ENCODE measurements at regions not wholly inside any gene's neighbourhood (a gene's known extent, or its start where the extent isn't known, plus 50 kb on each side); places are given as distances from the start of the nearest gene placed in this dataset.

- no peak for TF ChIP-seq POU2F2 (IDR thresholded peaks at IDR 0.05; ENCODE audit: low read depth, low read length)
- TF ChIP-seq POLR2AphosphoS5 (IDR thresholded peaks at IDR 0.05; ENCODE audit: low read depth, low read length) = no peak
- no peak for TF ChIP-seq SPI1 (IDR thresholded peaks at IDR 0.05; ENCODE audit: low read depth, low read length)
- TF ChIP-seq PAX5 (IDR thresholded peaks at IDR 0.05; ENCODE audit: insufficient read depth, low read length, severe bottlenecking) = no peak
- no peak for TF ChIP-seq TAF1 (IDR thresholded peaks at IDR 0.05; ENCODE audit: low read depth, low read length)
- no peak for TF ChIP-seq POLR2A (IDR thresholded peaks at IDR 0.05; ENCODE audit: low read depth, low read length)
- DNase-seq (ENCODE audit: insufficient read length, low spot score) (no peak), FAIRE-seq (no peak)
Measured at GRCh38 chr7:46949270-46949931, 632.5 kb downstream of the TNS3 start.

- TF ChIP-seq POU2F2 (IDR thresholded peaks at IDR 0.05; ENCODE audit: low read depth, low read length) (no peak), POLR2A (IDR thresholded peaks at IDR 0.05; ENCODE audit: low read depth, low read length) (no peak), TAF1 (IDR thresholded peaks at IDR 0.05; ENCODE audit: low read depth, low read length) (no peak), PAX5 (IDR thresholded peaks at IDR 0.05; ENCODE audit: insufficient read depth, low read length, severe bottlenecking) (no peak), SPI1 (IDR thresholded peaks at IDR 0.05; ENCODE audit: low read depth, low read length) (no peak), POLR2AphosphoS5 (IDR thresholded peaks at IDR 0.05; ENCODE audit: low read depth, low read length) (no peak)
- DNase-seq (ENCODE audit: insufficient read length, low spot score) (no peak), FAIRE-seq (no peak)
Measured at GRCh38 chr7:46948716-46949115, 633.2 kb downstream of the TNS3 start.

- TF ChIP-seq POLR2A (IDR thresholded peaks at IDR 0.05; ENCODE audit: low read depth, low read length) (no peak), PAX5 (IDR thresholded peaks at IDR 0.05; ENCODE audit: insufficient read depth, low read length, severe bottlenecking) (no peak), SPI1 (IDR thresholded peaks at IDR 0.05; ENCODE audit: low read depth, low read length) (no peak), TAF1 (IDR thresholded peaks at IDR 0.05; ENCODE audit: low read depth, low read length) (no peak), POU2F2 (IDR thresholded peaks at IDR 0.05; ENCODE audit: low read depth, low read length) (no peak), POLR2AphosphoS5 (IDR thresholded peaks at IDR 0.05; ENCODE audit: low read depth, low read length) (no peak)
- no peak for DNase-seq (ENCODE audit: insufficient read length, low spot score)
- no peak for FAIRE-seq
Measured at GRCh38 chr7:46945328-46945727, 636.6 kb downstream of the TNS3 start.

GRCh38 chr7:46943996-46944395 lies 637.9 kb downstream of the TNS3 start:
- FAIRE-seq = no peak
- DNase-seq (ENCODE audit: insufficient read length, low spot score) = no peak

GRCh38 chr7:46942574-46942973 lies 639.3 kb downstream of the TNS3 start:
- TF ChIP-seq POLR2AphosphoS5 (IDR thresholded peaks at IDR 0.05; ENCODE audit: low read depth, low read length) (no peak), POU2F2 (IDR thresholded peaks at IDR 0.05; ENCODE audit: low read depth, low read length) (no peak), TAF1 (IDR thresholded peaks at IDR 0.05; ENCODE audit: low read depth, low read length) (no peak), POLR2A (IDR thresholded peaks at IDR 0.05; ENCODE audit: low read depth, low read length) (no peak), SPI1 (IDR thresholded peaks at IDR 0.05; ENCODE audit: low read depth, low read length) (no peak), PAX5 (IDR thresholded peaks at IDR 0.05; ENCODE audit: insufficient read depth, low read length, severe bottlenecking) (no peak)
- FAIRE-seq = no peak
- DNase-seq (ENCODE audit: insufficient read length, low spot score) = no peak

More at GRCh38 chr7:46943996-46944395, 637.9 kb downstream of the TNS3 start:
- TF ChIP-seq POU2F2 (IDR thresholded peaks at IDR 0.05; ENCODE audit: low read depth, low read length) (no peak), POLR2AphosphoS5 (IDR thresholded peaks at IDR 0.05; ENCODE audit: low read depth, low read length) (no peak), POLR2A (IDR thresholded peaks at IDR 0.05; ENCODE audit: low read depth, low read length) (no peak), SPI1 (IDR thresholded peaks at IDR 0.05; ENCODE audit: low read depth, low read length) (no peak), TAF1 (IDR thresholded peaks at IDR 0.05; ENCODE audit: low read depth, low read length) (no peak), PAX5 (IDR thresholded peaks at IDR 0.05; ENCODE audit: insufficient read depth, low read length, severe bottlenecking) (no peak)

GRCh38 chr7:46940178-46940577 lies 641.7 kb downstream of the TNS3 start:
- no peak for TF ChIP-seq TAF1 (IDR thresholded peaks at IDR 0.05; ENCODE audit: low read depth, low read length)
- TF ChIP-seq POLR2A (IDR thresholded peaks at IDR 0.05; ENCODE audit: low read depth, low read length) = no peak
- no peak for TF ChIP-seq PAX5 (IDR thresholded peaks at IDR 0.05; ENCODE audit: insufficient read depth, low read length, severe bottlenecking)
- no peak for TF ChIP-seq POLR2AphosphoS5 (IDR thresholded peaks at IDR 0.05; ENCODE audit: low read depth, low read length)
- no peak for TF ChIP-seq SPI1 (IDR thresholded peaks at IDR 0.05; ENCODE audit: low read depth, low read length)
- FAIRE-seq = no peak
- no peak for DNase-seq (ENCODE audit: insufficient read length, low spot score)

- FAIRE-seq = no peak
- TF ChIP-seq TAF1 (IDR thresholded peaks at IDR 0.05; ENCODE audit: low read depth, low read length) (no peak), SPI1 (IDR thresholded peaks at IDR 0.05; ENCODE audit: low read depth, low read length) (no peak), POU2F2 (IDR thresholded peaks at IDR 0.05; ENCODE audit: low read depth, low read length) (no peak), POLR2A (IDR thresholded peaks at IDR 0.05; ENCODE audit: low read depth, low read length) (no peak), POLR2AphosphoS5 (IDR thresholded peaks at IDR 0.05; ENCODE audit: low read depth, low read length) (no peak), PAX5 (IDR thresholded peaks at IDR 0.05; ENCODE audit: insufficient read depth, low read length, severe bottlenecking) (no peak)
- no peak for DNase-seq (ENCODE audit: insufficient read length, low spot score)
Measured at GRCh38 chr7:46939558-46939957, 642.4 kb downstream of the TNS3 start.

DNA sequence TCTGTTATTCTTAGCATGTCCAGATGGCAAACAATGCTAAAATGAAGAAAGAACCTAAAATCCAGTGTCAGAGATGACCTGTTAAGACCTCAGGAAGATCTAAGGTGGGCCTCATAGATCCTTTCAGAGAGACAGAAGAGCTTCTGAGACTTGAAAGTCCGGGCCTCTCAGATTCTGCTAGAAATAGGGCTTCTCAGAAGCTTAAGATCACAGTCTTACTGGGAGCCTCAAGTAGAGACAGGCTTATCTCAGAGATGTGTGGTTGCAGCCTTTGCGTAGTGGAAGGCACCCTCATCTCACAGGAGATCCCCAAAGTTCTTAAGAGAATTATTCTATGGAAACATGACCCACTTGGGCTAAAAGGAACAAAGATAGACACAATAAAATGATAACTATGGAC lies 642.8 kb downstream of the TNS3 start:
- no peak for FAIRE-seq
- no peak for DNase-seq (ENCODE audit: insufficient read length, low spot score)
- TF ChIP-seq POLR2A (IDR thresholded peaks at IDR 0.05; ENCODE audit: low read depth, low read length) (no peak), POU2F2 (IDR thresholded peaks at IDR 0.05; ENCODE audit: low read depth, low read length) (no peak), TAF1 (IDR thresholded peaks at IDR 0.05; ENCODE audit: low read depth, low read length) (no peak), PAX5 (IDR thresholded peaks at IDR 0.05; ENCODE audit: insufficient read depth, low read length, severe bottlenecking) (no peak), POLR2AphosphoS5 (IDR thresholded peaks at IDR 0.05; ENCODE audit: low read depth, low read length) (no peak), SPI1 (IDR thresholded peaks at IDR 0.05; ENCODE audit: low read depth, low read length) (no peak)

- FAIRE-seq (no peak), DNase-seq (ENCODE audit: insufficient read length, low spot score) (no peak)
- TF ChIP-seq POU2F2 (IDR thresholded peaks at IDR 0.05; ENCODE audit: low read depth, low read length) (no peak), PAX5 (IDR thresholded peaks at IDR 0.05; ENCODE audit: insufficient read depth, low read length, severe bottlenecking) (no peak), POLR2AphosphoS5 (IDR thresholded peaks at IDR 0.05; ENCODE audit: low read depth, low read length) (no peak), POLR2A (IDR thresholded peaks at IDR 0.05; ENCODE audit: low read depth, low read length) (no peak), TAF1 (IDR thresholded peaks at IDR 0.05; ENCODE audit: low read depth, low read length) (no peak), SPI1 (IDR thresholded peaks at IDR 0.05; ENCODE audit: low read depth, low read length) (no peak)
Measured at GRCh38 chr7:46937826-46938225, 644.1 kb downstream of the TNS3 start.
